IMR-90 (cell line): ENCODE measurements at regions not wholly inside any gene's neighbourhood (a gene's known extent, or its start where the extent isn't known, plus 50 kb on each side); places are given as distances from the start of the nearest gene placed in this dataset.

Source experiments
- ATAC-seq: fragments of 200-7000 bp; cut with Tn5 transposase; 2 replicates; pipeline ENCODE4 v1.9.1; 2020; ENCODE audit warnings: low read depth, mild to moderate bottlenecking, moderate library complexity
- BruUV-seq: library from RNA; stranded (reverse); fragments of 400-500 nt; replicated peaks from 2 replicates; lab custom pipeline; 2021; lab: Mats Ljungman, UMichigan
- CTCF ChIA-PET: fragments of 300-600 bp; formaldehyde crosslinking; extraction: SDS; loops from one replicate; lab custom pipeline; 2021; ENCODE audit warnings: antibody characterized with exemption; lab: Yijun Ruan, JAX
- POLR2A ChIA-PET: fragments of 300-600 bp; sonication (Branson Sonifier 250); formaldehyde crosslinking; loops from one replicate; lab custom pipeline; 2022; ENCODE audit warnings: antibody characterized with exemption; ENCODE audit not compliant: unreplicated experiment; lab: Charles Lee
- DNase-seq: peaks from one replicate; pipeline ENCODE4 v3.0.0; 2013
- H2AFZ ChIP-seq: replicated peaks from 2 replicates; pipeline ENCODE3; 2013; ENCODE audit warnings: low read length, mild to moderate bottlenecking; ENCODE audit not compliant: poor library complexity
- H2AK5ac ChIP-seq: 2 replicates; pipeline ENCODE4 v1.6.1; 2013; ENCODE audit warnings: low read depth, low read length, inconsistent platforms
- H2AK9ac ChIP-seq: replicated peaks from 2 replicates; pipeline ENCODE3; 2013; ENCODE audit warnings: mild to moderate bottlenecking, low read depth, low read length, moderate library complexity; ENCODE audit not compliant: poor library complexity
- H2BK120ac ChIP-seq: 2 replicates; pipeline ENCODE4 v1.6.1; 2013; ENCODE audit warnings: low read depth, low read length, inconsistent platforms
- H2BK15ac ChIP-seq: 3 replicates; pipeline ENCODE4 v1.6.1; 2013; ENCODE audit warnings: low read depth, low read length, inconsistent platforms
- H2BK20ac ChIP-seq: 2 replicates; pipeline ENCODE4 v1.6.1; 2013; ENCODE audit warnings: low read depth, mild to moderate bottlenecking, inconsistent platforms, low read length, moderate library complexity
- H2BK5ac ChIP-seq: 2 replicates; pipeline ENCODE4 v1.6.1; 2013; ENCODE audit warnings: mild to moderate bottlenecking, low read depth, low read length, inconsistent platforms; ENCODE audit not compliant: poor library complexity, severe bottlenecking
- H3K14ac ChIP-seq: replicated peaks from 2 replicates; pipeline ENCODE4 v1.6.1; 2013; ENCODE audit warnings: low read depth, low read length, inconsistent platforms
- H3K18ac ChIP-seq: 2 replicates; pipeline ENCODE4 v1.6.1; 2013; ENCODE audit warnings: low read depth, low read length, control low read depth
- H3K23ac ChIP-seq: 2 replicates; pipeline ENCODE4 v1.6.1; 2013; ENCODE audit warnings: low read depth, low read length, inconsistent platforms
- H3K27ac ChIP-seq: 2 replicates; pipeline ENCODE4 v1.5.1; 2013; ENCODE audit warnings: mild to moderate bottlenecking, control low read depth, low read length; ENCODE audit not compliant: insufficient read depth
- H3K27me3 ChIP-seq: 2 replicates; pipeline ENCODE4 v1.6.1; 2013; ENCODE audit warnings: low read length; ENCODE audit not compliant: control insufficient read depth, insufficient read depth
- H3K36me3 ChIP-seq: 2 replicates; pipeline ENCODE4 v1.6.1; 2013; ENCODE audit warnings: low read length, mixed read lengths; ENCODE audit not compliant: control insufficient read depth, insufficient read depth
- H3K4ac ChIP-seq: 2 replicates; pipeline ENCODE4 v1.6.1; 2013; ENCODE audit warnings: low read depth, low read length, inconsistent platforms
- H3K4me1 ChIP-seq: 2 replicates; pipeline ENCODE4 v1.6.1; 2013; ENCODE audit warnings: low read length, mixed read lengths; ENCODE audit not compliant: control insufficient read depth, insufficient read depth
- H3K4me2 ChIP-seq: 2 replicates; pipeline ENCODE4 v1.6.1; 2013; ENCODE audit warnings: low read depth, mild to moderate bottlenecking, control low read depth, low read length, moderate library complexity
- H3K4me3 ChIP-seq: 2 replicates; pipeline ENCODE4 v1.5.1; 2013; ENCODE audit warnings: low read depth, mild to moderate bottlenecking, control low read depth, low read length, moderate library complexity; ENCODE audit not compliant: insufficient read depth
- H3K56ac ChIP-seq: 2 replicates; pipeline ENCODE4 v1.6.1; 2013; ENCODE audit warnings: low read length, inconsistent platforms; ENCODE audit not compliant: insufficient read depth; ENCODE audit errors: extremely low read depth
- H3K79me1 ChIP-seq, 2 experiments: 2 replicates each; pipeline ENCODE4 v1.6.1; 2013; ENCODE audit warnings: low read length in 2 of 2, inconsistent platforms in 1 of 2, low read depth in 1 of 2
- H3K9ac ChIP-seq: 2 replicates; pipeline ENCODE4 v1.6.1; 2013; ENCODE audit warnings: low read depth, low read length, control low read depth
- H3K9me1 ChIP-seq: 2 replicates; pipeline ENCODE4 v1.6.1; 2013; ENCODE audit warnings: low read length, inconsistent platforms; ENCODE audit not compliant: insufficient read depth
- H3K9me3 ChIP-seq: 2 replicates; pipeline ENCODE4 v1.6.1; 2013; ENCODE audit warnings: low read length; ENCODE audit not compliant: control insufficient read depth, insufficient read depth
- H4K20me1 ChIP-seq: 2 replicates; pipeline ENCODE4 v1.6.1; 2013; ENCODE audit warnings: low read length, inconsistent platforms; ENCODE audit not compliant: insufficient read depth
- H4K5ac ChIP-seq: 2 replicates; pipeline ENCODE4 v1.6.1; 2013; ENCODE audit warnings: mild to moderate bottlenecking, low read depth, low read length, control low read depth
- H4K8ac ChIP-seq, 2 experiments: 2 replicates each; pipeline ENCODE4 v1.6.1; 2013; ENCODE audit warnings: low read depth in 2 of 2, low read length in 2 of 2, control low read depth in 1 of 2, inconsistent platforms in 1 of 2
- H4K91ac ChIP-seq: 2 replicates; pipeline ENCODE4 v1.6.1; 2013; ENCODE audit warnings: low read depth, low read length, inconsistent platforms; ENCODE audit not compliant: insufficient read depth
- MAFK ChIP-seq: IDR thresholded peaks from 2 replicates; pipeline ENCODE4 v1.6.1; 2012; ENCODE audit warnings: low read depth, low read length, improper control_type of control experiment
- MAZ ChIP-seq: IDR thresholded peaks from 2 replicates; pipeline ENCODE4 v1.6.1; 2012; ENCODE audit warnings: low read depth, mild to moderate bottlenecking, low read length, improper control_type of control experiment, moderate library complexity, borderline replicate concordance
- MXI1 ChIP-seq: IDR thresholded peaks from 2 replicates; pipeline ENCODE4 v1.6.1; 2012; ENCODE audit warnings: low read depth, mild to moderate bottlenecking, low read length, moderate library complexity, borderline replicate concordance
- dilution Hi-C: fragments of 300-500 bp; cut with HindIII; formaldehyde crosslinking; loops from one replicate; pipeline ENCODE4 v1.14.3; 2018; ENCODE audit warnings: low sequenced_read_pairs; ENCODE audit not compliant: unreplicated experiment
- in situ Hi-C: fragments of 300-500 bp; cut with MboI; formaldehyde crosslinking; loops from 3 replicates; pipeline ENCODE4 v1.14.3; 2019; ENCODE audit warnings: low sequenced_read_pairs, inconsistent platforms, mixed read lengths
- intact Hi-C: fragments of 100-400 bp; cut with micrococcal nuclease; formaldehyde crosslinking; loops from 2 replicates; pipeline ENCODE4 v1.10.0; 2022

DNA sequence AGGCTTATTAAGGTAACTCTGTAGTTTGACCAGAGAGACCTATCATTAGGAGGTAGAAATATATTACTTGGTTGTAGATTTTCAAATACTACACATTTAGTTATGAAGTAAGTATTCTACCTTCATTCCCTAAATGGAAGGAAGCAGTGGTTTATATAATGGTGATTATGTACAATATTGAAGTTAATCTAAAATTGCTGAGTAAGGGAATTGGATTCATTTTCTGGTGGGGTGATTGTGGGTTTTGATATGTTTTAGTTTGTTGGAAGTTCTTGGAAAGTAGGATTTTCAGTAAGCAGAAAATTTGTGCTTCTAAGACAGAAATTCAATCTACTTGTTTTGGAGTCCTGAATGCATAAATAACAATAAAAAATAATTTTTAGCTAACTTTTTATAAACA lies 1830.9 kb upstream of the ADGRL3 start:
- H3K9me1 ChIP-seq: no peaks in the 10 kb centered on the region
- no peaks in the 10 kb centered on the region for H3K4me1 ChIP-seq
- H2AK5ac ChIP-seq: no peak overlapping the region
- H4K91ac ChIP-seq: no peak overlapping the region
- H3K4me3 ChIP-seq: no peak overlapping the region
- no peak overlapping the region for H4K5ac ChIP-seq
- H3K79me1 ChIP-seq: no peaks in the 10 kb centered on the region
- no peak overlapping the region for H2BK20ac ChIP-seq
- BruUV-seq: no TSS peak
- H3K36me3 ChIP-seq: no peaks in the 10 kb centered on the region
- H4K8ac ChIP-seq: no peak overlapping the region
- no peak overlapping the region for H2AFZ ChIP-seq
- no peak overlapping the region for H2BK5ac ChIP-seq
- TF ChIP-seq MAFK (peak; percentile 99), MXI1 (no peak), MAZ (no peak)
- no peak overlapping the region for H3K4me2 ChIP-seq
- H3K27me3 ChIP-seq: no peaks in the 10 kb centered on the region
- ChIA-PET CTCF (no interaction called here), POLR2A (no interaction called here)
- H3K56ac ChIP-seq: no peak overlapping the region
- no peak overlapping the region for H3K18ac ChIP-seq
- DNase-seq (no peak), ATAC-seq (no peak)
- dilution Hi-C loops (no loop called here), in situ Hi-C loops (no loop called here), intact Hi-C loops (no loop called here)
- H3K14ac ChIP-seq: no peak overlapping the region
- H3K9ac ChIP-seq: no peak overlapping the region
- H2BK120ac ChIP-seq: no peak overlapping the region
- H2BK15ac ChIP-seq: no peak overlapping the region
- no peak overlapping the region for H3K27ac ChIP-seq
- peaks cover 2% of the 10 kb centered on the region for H3K9me3 ChIP-seq
- H3K23ac ChIP-seq: no peak overlapping the region
- H3K4ac ChIP-seq: no peak overlapping the region
- no peak overlapping the region for H2AK9ac ChIP-seq
- no peaks in the 10 kb centered on the region for H4K20me1 ChIP-seq
